ENCODE measurements at regions not wholly inside any gene's neighbourhood (a gene's known extent, or its start where the extent isn't known, plus 50 kb on each side); places are given as distances from the start of the nearest gene placed in this dataset.

- FAIRE-seq, result no peak
- Histone ChIP-seq H3K9me1 (replicated peaks; ENCODE audit: control insufficient read depth, extremely low read depth, insufficient read depth, low read length) (no peaks in the 10 kb centered on the region), H3K79me2 (ENCODE audit: control insufficient read depth, insufficient read depth, low read length) (no peaks in the 10 kb centered on the region), H3K27me3 (ENCODE audit: control insufficient read depth in 2 of 2, insufficient read depth in 2 of 2, low read length in 2 of 2) (no peaks in the 10 kb centered on the region), H3K36me3 (ENCODE audit: control insufficient read depth in 2 of 2, extremely low read depth in 1 of 2, insufficient read depth in 2 of 2, low read length in 2 of 2) (no peaks in the 10 kb centered on the region), H3K9me3 (replicated peaks; ENCODE audit: control insufficient read depth, insufficient read depth, low read length) (no peaks in the 10 kb centered on the region), H3K4me2 (ENCODE audit: insufficient read depth, low read length) (no peak overlapping the region), H4K20me1 (replicated peaks; ENCODE audit: control insufficient read depth, extremely low read depth, insufficient read depth, low read length) (no peaks in the 10 kb centered on the region), H3K4me1 (ENCODE audit: control insufficient read depth, extremely low read depth, insufficient read depth, low read length) (no peaks in the 10 kb centered on the region), H3K27ac (ENCODE audit: insufficient read depth, low read depth, low read length) (no peak overlapping the region), H3K9ac (replicated peaks; ENCODE audit: extremely low read depth, insufficient read depth, low read length) (no peak overlapping the region), H2AFZ (ENCODE audit: low read depth, low read length) (no peak overlapping the region), H3K4me3 (replicated peaks in 1 of 3; ENCODE audit: insufficient read depth in 1 of 3, low read depth in 1 of 3, low read length in 3 of 3) (no peak overlapping the region)
- TF ChIP-seq POLR2AphosphoS5 (IDR thresholded peaks at IDR 0.05; ENCODE audit: insufficient read depth, low read depth, low read length), result no peak
- no peak for TF ChIP-seq MYC (IDR thresholded peaks at IDR 0.05; ENCODE audit: low read depth, low read length)
- TF ChIP-seq, protein P1, sequence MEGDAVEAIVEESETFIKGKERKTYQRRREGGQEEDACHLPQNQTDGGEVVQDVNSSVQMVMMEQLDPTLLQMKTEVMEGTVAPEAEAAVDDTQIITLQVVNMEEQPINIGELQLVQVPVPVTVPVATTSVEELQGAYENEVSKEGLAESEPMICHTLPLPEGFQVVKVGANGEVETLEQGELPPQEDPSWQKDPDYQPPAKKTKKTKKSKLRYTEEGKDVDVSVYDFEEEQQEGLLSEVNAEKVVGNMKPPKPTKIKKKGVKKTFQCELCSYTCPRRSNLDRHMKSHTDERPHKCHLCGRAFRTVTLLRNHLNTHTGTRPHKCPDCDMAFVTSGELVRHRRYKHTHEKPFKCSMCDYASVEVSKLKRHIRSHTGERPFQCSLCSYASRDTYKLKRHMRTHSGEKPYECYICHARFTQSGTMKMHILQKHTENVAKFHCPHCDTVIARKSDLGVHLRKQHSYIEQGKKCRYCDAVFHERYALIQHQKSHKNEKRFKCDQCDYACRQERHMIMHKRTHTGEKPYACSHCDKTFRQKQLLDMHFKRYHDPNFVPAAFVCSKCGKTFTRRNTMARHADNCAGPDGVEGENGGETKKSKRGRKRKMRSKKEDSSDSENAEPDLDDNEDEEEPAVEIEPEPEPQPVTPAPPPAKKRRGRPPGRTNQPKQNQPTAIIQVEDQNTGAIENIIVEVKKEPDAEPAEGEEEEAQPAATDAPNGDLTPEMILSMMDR (IDR thresholded peaks at IDR 0.05; ENCODE audit: extremely low read depth in 1 of 2, insufficient read depth in 1 of 2, low read depth in 1 of 2, low read length in 2 of 2), result no peak
- TF ChIP-seq FOS (IDR thresholded peaks at IDR 0.05; ENCODE audit: borderline replicate concordance, insufficient read depth, low read length), result no peak
- TF ChIP-seq MAX (IDR thresholded peaks at IDR 0.05; ENCODE audit: insufficient read depth, insufficient read length), result no peak
- TF ChIP-seq GATA2 (IDR thresholded peaks at IDR 0.05; ENCODE audit: insufficient read depth, insufficient read length, low read depth, low read length), result no peak
- TF ChIP-seq EZH2 (IDR thresholded peaks at IDR 0.05; ENCODE audit: borderline replicate concordance, low read depth, low read length, severe bottlenecking), result no peak
- TF ChIP-seq JUN (IDR thresholded peaks at IDR 0.05; ENCODE audit: borderline replicate concordance, insufficient read depth, insufficient read length, low read depth), result no peak
- POLR2A ChIA-PET, result no interaction called here
- no TSS peak for BruUV-seq (replicated peaks)
- CTCF ChIA-PET, result interaction anchor here (1.0 to 3.2 kb wide), 4 partner anchors 10 to 710 kb away, joined by 3 to 19 read pairs (median 4); no protein-coding TSS in a partner anchor
- intact Hi-C loops (cut with micrococcal nuclease) (loop anchor here (2.0 to 10.0 kb wide), 2 partner anchors 321 to 709 kb away; no protein-coding TSS in a partner anchor), dilution Hi-C loops (cut with MboI; ENCODE audit: extremely low pct_ligation_motif_present, low sequenced_read_pairs) (no loop called here)
- DNase-seq (ENCODE audit: low read depth, low spot score), result no peak
Observed at GRCh38 chr3:22885574-22886341, 317.4 kb upstream of the UBE2E2 start.

All from endothelial cell of umbilical vein (primary cell).